ENCODE measurements at regions not wholly inside any gene's neighbourhood (a gene's known extent, or its start where the extent isn't known, plus 50 kb on each side); places are given as distances from the start of the nearest gene placed in this dataset.

GRCh38 chr1:238119861-238120260, 229.1 kb upstream of the ZP4 start:
- Histone ChIP-seq H3K4me1 (no peaks in the 10 kb centered on the region), H3K9me3 (no peaks in the 10 kb centered on the region), H3K27ac (no peak overlapping the region), H3K36me3 (no peaks in the 10 kb centered on the region), H3K4me3 (no peak overlapping the region), H3K27me3 (no peaks in the 10 kb centered on the region)
- no peak for DNase-seq (ENCODE audit: extremely low spot score in 2 of 2)
- intact Hi-C loops (cut with DNase I): no loop called here
- TF ChIP-seq POLR2A (IDR thresholded peaks at IDR 0.05): no peak
- TF ChIP-seq, protein P1, sequence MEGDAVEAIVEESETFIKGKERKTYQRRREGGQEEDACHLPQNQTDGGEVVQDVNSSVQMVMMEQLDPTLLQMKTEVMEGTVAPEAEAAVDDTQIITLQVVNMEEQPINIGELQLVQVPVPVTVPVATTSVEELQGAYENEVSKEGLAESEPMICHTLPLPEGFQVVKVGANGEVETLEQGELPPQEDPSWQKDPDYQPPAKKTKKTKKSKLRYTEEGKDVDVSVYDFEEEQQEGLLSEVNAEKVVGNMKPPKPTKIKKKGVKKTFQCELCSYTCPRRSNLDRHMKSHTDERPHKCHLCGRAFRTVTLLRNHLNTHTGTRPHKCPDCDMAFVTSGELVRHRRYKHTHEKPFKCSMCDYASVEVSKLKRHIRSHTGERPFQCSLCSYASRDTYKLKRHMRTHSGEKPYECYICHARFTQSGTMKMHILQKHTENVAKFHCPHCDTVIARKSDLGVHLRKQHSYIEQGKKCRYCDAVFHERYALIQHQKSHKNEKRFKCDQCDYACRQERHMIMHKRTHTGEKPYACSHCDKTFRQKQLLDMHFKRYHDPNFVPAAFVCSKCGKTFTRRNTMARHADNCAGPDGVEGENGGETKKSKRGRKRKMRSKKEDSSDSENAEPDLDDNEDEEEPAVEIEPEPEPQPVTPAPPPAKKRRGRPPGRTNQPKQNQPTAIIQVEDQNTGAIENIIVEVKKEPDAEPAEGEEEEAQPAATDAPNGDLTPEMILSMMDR (IDR thresholded peaks at IDR 0.05): no peak
- no peak for TF ChIP-seq POLR2AphosphoS5 (IDR thresholded peaks at IDR 0.05; ENCODE audit: insufficient read depth in 1 of 2, low read depth in 1 of 2)

- H3K9me3 ChIP-seq: no peaks in the 10 kb centered on the region
- DNase-seq (ENCODE audit: extremely low spot score in 2 of 2): no peak
- H3K27ac ChIP-seq: no peak overlapping the region
- H3K4me3 ChIP-seq: no peak overlapping the region
- no peaks in the 10 kb centered on the region for H3K4me1 ChIP-seq
- TF ChIP-seq, protein P1 (IDR thresholded peaks at IDR 0.05): no peak
- TF ChIP-seq POLR2A (IDR thresholded peaks at IDR 0.05) (no peak), POLR2AphosphoS5 (IDR thresholded peaks at IDR 0.05; ENCODE audit: insufficient read depth in 1 of 2, low read depth in 1 of 2) (no peak)
- H3K36me3 ChIP-seq: no peaks in the 10 kb centered on the region
- intact Hi-C loops (cut with DNase I): no loop called here
- H3K27me3 ChIP-seq: no peaks in the 10 kb centered on the region
Measured at GRCh38 chr1:238119060-238119459, 228.3 kb upstream of the ZP4 start.

- Histone ChIP-seq H3K36me3 (no peaks in the 10 kb centered on the region), H3K4me3 (no peak overlapping the region), H3K9me3 (no peaks in the 10 kb centered on the region), H3K27ac (no peak overlapping the region), H3K4me1 (no peaks in the 10 kb centered on the region), H3K27me3 (no peaks in the 10 kb centered on the region)
- TF ChIP-seq POLR2A (IDR thresholded peaks at IDR 0.05) (no peak), POLR2AphosphoS5 (IDR thresholded peaks at IDR 0.05; ENCODE audit: insufficient read depth in 1 of 2, low read depth in 1 of 2) (no peak)
- TF ChIP-seq, protein P1 (IDR thresholded peaks at IDR 0.05): no peak
- intact Hi-C loops (cut with DNase I): no loop called here
- no peak for DNase-seq (ENCODE audit: extremely low spot score in 2 of 2)
Measured at GRCh38 chr1:238115852-238116251, 225.1 kb upstream of the ZP4 start.

DNA sequence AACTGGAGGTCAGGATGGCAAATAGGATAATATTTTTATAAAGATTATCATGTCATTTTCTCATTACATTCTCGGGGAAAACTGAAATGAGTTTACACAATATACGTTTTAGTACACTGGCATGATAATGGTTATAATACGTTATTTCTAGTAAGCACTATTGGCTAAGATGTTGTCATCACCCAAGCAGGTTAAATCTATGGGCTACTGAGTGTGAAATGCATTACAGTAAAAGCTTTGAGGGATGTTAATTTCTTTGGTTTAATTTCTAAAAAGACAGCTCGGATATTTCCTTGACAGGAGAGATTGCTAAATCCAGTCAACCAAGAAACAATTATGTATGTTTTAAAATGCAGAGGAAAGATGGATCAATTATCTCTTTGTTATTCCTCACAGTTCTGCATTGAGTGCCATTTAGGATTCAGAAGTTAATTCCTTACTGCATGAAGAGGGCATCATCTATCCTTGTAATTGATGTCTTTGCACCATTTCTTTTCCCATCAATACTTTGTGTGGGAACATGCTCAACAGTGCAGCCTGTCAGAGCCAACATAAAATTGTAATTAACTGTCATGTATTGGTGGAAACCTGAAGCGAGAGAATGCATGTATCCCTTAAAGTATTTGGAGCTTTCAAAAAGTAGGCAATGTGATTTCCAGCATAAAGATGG, 222.4 kb upstream of the ZP4 start:
- Histone ChIP-seq H3K4me1 (no peaks in the 10 kb centered on the region), H3K27ac (no peak overlapping the region), H3K27me3 (no peaks in the 10 kb centered on the region), H3K9me3 (no peaks in the 10 kb centered on the region), H3K4me3 (no peak overlapping the region), H3K36me3 (no peaks in the 10 kb centered on the region)
- intact Hi-C loops (cut with DNase I): no loop called here
- DNase-seq (ENCODE audit: extremely low spot score in 2 of 2): no peak
- TF ChIP-seq, protein P1 (IDR thresholded peaks at IDR 0.05): no peak
- no peak for TF ChIP-seq POLR2AphosphoS5 (IDR thresholded peaks at IDR 0.05; ENCODE audit: insufficient read depth in 1 of 2, low read depth in 1 of 2)
- TF ChIP-seq POLR2A (IDR thresholded peaks at IDR 0.05): no peak

- TF ChIP-seq POLR2AphosphoS5 (IDR thresholded peaks at IDR 0.05; ENCODE audit: insufficient read depth in 1 of 2, low read depth in 1 of 2): no peak
- TF ChIP-seq POLR2A (IDR thresholded peaks at IDR 0.05): no peak
- TF ChIP-seq, protein P1 (IDR thresholded peaks at IDR 0.05): no peak
- Histone ChIP-seq H3K27me3 (no peaks in the 10 kb centered on the region), H3K27ac (no peak overlapping the region), H3K36me3 (no peaks in the 10 kb centered on the region), H3K4me1 (no peaks in the 10 kb centered on the region), H3K9me3 (no peaks in the 10 kb centered on the region), H3K4me3 (no peak overlapping the region)
- no peak for DNase-seq (ENCODE audit: extremely low spot score in 2 of 2)
- intact Hi-C loops (cut with DNase I): no loop called here
Measured at GRCh38 chr1:238111516-238111915, 220.8 kb upstream of the ZP4 start.

All from vagina (tissue), 2 donors.